GM18870 (cell line): ENCODE measurements at regions not wholly inside any gene's neighbourhood (a gene's known extent, or its start where the extent isn't known, plus 50 kb on each side); places are given as distances from the start of the nearest gene placed in this dataset.

Experiments used
- ATAC-seq: cut with Tn5 transposase; IDR thresholded peaks from one replicate; pipeline ENCODE4 v1.9.1; 2021; ENCODE audit warnings: moderate library complexity; ENCODE audit not compliant: unreplicated experiment

DNA sequence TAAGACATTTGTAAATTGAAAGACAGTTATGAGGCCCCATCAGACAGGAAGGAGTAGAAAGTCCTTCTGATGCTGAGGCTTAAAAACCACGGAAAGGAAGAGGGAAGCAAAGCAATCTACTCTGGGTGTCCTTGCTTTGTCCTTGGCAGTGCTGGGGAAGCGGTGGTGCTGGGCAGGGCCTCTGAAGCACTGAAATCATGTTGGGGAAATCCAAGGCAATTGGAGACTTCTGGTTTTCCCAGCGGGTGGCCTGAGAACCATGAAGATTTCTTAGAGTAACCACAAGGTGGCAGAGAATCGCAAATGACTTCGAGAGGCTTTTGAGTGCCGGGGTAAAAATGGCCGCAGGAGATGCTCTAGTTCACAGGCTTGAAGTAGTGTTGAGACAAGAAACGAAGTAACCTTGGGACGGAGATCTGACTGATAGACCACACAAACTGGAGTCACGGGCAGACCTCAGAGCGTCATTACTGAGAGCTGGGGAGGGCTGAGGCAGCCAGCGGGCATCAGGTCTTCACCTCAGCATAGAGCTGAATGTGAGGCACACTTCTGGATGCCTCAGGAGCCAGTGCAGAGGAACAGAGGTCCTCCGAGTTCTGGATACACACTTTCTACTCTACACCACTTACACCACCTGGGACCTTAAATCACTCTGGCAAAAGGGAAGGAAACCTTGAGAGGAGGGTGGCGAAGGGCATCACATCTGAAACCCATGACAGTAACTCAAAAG is 130.7 kb upstream of the GPRIN3 start:
- ATAC-seq: peak; percentile 88

DNA sequence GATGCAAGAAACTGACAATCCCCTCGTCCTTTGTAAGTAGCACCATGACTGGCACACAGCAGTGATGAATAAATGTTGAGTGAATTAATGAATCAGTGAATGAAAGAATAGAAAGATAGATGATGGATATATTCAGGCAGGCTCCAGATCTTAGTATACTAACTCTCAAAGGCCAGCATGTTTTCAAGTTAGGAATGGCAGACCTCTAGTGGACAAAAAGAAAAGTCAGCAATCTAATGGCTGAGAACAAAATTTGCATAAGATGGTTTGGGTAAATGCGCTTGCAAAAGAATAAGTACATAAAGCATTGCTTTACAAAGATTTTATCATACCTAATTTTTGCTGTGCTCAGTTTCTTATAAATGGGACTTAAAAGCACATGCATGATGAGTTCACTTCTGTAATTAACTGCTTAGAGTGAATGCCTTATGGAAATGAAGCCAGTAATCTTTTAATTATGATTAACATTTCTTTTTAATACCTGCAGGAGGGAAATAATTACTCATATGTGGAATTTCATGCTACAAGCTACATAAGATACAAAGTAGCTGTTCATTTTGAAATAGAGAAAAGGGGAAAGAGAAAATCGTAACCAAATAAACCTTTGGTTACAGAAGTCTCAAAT is 126.9 kb upstream of the GPRIN3 start:
- ATAC-seq: peak; percentile 79

- ATAC-seq: no peak
These were observed 120.2 kb upstream of the GPRIN3 start for GRCh38 chr4:89427782-89428181.

- no peak for ATAC-seq
These were observed 117.4 kb upstream of the GPRIN3 start for GRCh38 chr4:89425023-89425422.

DNA sequence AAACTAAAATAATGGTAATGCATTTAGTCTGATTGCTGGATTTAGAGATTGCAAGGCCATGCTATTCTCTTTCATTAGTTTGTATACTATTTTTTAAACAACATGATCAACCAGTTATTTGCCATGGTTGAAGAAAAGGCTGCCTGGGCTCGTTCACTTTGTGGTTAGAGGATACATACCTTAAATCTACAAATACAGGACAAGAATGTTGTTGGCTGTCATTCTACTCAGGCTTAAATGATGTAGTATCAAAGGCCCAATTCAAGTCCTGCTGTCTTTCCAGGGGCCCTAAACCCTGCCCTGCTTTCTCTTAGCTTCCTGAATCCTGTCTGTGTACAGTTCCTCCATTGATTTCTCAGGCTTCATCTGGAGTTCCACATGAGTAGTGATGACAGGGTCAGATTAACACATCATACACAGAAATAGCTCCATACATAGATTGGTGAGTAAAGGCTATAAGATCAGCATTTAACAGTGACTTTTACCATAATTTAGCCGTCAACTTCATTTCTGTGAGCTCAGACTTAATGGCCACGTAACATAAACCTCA is 114.9 kb upstream of the GPRIN3 start:
- ATAC-seq: no peak

- ATAC-seq: no peak
These were observed 112.9 kb upstream of the GPRIN3 start for GRCh38 chr4:89420507-89420906.

DNA sequence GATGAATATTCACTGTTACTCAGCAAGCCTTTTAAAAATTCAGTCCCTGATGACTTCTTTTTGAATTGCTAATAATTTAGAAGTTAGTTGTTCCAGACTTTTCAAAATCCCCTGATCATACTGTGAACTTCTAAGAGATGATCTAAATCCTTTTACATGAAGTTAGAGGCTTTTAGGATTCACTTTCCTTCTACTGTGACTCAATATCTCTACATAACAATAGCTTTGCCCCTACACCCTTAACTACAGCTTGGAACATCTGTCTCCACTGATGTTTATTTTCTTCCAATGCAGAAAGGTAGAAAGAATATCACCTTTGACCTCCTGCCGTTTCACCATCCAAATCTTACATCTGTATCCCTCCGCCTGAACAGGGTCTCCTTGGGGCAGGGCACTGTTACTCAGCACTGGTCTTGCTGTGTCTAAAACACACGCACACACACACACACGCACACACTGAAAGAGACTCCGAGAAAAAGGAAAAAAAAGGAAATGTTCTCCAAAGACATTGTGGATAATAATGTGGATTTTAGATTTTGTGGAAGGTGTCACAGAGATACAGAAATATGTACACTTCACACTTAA is 111.6 kb upstream of the GPRIN3 start:
- no peak for ATAC-seq

DNA sequence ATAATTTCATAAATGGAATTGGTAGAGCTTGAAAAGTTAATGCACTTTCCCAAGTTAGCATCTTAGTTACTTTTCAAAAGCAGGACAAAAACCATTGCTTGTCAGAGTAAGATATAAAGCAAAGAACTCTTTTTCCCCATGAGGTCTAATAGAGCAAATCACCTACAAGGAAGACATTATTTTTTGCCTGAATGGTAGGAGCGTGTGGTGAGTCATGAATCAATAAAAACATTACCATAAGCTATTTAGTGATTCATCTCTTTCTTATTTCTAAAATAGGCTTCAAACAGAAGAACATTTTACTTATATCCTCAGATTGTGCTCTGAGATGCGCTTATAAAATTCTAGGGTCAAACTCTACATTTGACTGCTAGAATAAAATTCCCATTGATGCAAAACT is 109.4 kb upstream of the GPRIN3 start:
- no peak for ATAC-seq

- no peak for ATAC-seq
These were observed 105.9 kb upstream of the GPRIN3 start for GRCh38 chr4:89413518-89413917.

DNA sequence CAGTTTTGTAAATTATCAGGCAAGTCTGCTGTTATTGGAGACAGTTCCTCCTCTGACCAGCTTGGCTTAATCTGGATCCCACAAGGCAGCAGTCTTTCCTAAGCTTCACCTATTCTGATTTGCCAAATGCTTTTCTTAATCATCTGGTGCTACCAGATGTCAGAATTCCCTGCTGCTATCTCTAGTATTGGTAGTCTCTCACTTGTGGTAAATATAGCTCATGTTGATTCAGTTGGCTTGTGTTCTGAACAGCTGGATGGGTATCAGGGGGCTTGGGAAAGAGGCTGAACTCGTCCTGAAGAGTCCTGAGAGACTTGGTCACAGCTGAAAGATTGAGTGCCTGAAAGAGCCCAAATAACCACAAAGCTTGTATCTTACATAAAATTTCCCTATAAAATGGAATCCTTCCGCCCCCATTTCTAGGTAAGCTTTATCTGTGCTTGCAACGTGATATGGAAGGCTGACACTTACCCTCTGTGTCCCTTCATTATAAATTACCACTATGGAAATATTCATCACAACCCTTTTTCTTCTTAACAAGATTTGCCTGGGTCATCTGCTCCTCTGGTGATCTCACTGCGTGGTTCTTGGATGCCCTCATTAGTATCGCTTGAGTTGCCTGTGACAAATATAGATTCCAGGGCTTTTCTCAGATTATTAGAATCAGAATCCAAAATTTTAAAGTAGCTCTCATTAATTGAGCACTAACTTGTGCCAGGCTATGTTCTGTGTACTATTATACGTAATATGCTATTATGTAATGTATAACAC is 104.1 kb upstream of the GPRIN3 start:
- no peak for ATAC-seq

DNA sequence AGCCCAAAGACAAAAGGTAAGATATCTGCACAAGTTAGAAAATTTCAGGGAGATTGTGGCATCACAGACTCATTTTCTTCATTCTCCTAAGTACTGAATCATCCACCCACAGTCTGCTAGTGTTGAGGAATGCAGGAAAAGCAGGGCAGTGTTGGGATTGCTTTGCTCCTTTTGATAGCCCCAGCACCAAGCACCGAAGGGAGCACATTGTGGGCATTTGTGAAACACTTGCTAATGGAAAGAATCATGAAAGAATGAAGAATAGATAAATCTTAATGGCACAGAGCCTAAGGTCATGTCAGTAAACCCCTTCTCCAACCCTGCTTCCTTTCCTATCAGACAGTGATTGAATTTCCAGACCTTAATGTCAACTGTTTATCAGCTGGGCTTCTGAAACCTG is 103.1 kb upstream of the GPRIN3 start:
- no peak for ATAC-seq

DNA sequence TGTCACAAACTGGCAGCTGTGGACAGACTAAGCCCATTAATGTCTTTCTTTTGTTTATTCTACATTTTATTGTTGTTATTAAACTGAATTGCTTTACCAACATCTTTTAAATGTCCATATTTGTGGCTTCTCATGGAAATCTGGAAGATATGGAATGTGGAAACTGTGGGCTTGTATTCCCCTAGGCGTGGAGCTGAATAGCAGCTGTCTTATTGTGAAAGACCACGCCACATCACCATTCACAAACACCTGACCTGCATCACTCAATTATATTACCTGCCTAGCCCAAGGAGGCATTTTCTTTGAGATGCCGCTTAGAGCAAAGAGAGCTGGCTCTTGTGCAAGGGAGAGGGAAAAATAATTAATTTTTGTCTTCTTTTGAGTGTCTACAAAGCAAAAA is 96.9 kb upstream of the GPRIN3 start:
- no peak for ATAC-seq

- ATAC-seq: no peak
These were observed 96.2 kb upstream of the GPRIN3 start for GRCh38 chr4:89403826-89404225.

DNA sequence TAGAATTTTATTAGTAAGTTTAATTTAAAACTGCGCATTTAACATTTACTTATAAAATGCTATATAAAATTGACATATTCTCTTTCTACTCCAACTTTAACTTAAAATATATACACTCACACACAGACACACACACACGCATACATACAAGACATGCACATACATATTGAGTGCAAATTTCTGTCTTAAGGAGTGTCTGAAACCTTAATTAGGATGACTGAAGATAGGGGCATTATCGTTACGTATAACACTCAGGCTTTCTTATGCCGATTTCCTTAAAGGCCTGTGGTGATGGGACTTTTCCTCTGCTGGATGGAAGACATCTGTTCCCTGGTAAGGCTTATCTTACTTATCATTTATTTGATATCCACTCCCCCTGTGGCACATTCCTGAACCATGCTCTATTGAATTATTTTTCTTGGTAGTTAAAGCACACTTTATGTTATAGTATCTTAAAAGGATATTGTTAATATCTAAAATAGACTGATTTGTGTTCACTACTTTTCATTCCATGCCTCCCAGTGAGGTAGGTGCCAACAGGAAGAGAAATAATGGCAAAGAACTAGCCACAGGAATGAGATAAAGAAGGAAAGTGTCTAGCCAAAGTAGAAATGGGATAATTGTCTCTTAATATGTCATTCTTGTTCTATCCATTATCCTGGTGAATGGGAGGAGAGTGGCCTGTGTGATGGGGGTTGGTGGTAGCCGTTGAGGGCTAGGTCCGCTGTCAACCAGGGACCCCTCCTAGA is 92.9 kb upstream of the GPRIN3 start:
- no peak for ATAC-seq

DNA sequence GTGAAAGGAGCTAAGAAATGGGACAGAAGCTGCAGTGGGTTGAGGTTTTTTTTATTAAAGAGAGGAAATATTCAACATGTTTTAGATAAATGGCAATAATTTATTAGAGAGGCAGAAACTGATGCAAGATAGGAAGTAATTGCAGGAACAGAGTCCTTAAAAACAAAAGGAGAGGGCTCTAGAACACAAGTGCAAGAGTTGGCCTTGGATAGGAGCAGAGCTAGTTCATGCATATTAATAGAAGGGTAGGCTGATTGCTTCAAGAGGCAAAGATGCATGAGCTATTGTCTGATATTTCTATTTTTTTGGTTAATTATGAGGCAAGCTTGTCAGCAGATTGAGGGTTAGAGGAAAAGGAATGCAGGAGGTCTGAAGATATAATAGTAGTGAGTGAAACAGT is 91.0 kb upstream of the GPRIN3 start:
- no peak for ATAC-seq

DNA sequence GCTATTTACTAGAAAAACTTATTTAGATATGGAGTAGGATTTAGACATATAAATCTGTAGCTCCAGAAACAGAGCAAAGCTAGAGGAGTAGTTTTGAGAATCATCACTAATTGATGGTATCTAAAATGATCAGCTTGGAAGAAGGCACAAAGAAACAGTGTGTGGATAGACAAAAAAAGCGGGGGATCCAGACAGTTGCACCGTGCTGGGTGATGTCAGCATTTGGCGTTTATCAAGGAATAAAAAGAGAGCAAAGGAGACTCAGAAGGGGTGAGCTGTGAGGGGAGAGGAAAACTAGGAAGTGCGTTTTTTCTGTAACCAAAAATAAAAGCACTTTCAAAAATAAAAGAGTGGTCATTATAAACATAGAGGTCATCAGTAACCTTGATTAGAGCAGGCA is 90.5 kb upstream of the GPRIN3 start:
- no peak for ATAC-seq

DNA sequence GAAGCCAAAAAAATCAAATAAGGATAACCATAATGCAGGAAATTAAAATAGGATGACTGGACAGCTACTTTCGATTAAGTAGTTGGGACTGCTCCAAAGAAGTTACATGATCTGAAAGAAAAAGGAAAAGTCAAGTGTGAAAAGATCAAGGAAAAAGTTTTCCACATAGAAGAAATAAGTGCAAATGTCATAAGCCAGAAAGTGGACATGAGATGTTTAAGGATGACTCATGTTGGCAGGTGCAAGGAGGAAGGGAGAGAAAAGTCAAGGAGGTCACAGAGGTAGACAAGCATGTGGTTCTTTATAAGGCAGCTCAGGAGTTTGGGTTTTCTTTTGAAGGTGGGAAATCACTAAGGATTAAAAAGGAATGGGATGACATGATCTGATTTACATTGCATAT is 89.8 kb upstream of the GPRIN3 start:
- no peak for ATAC-seq

- ATAC-seq: no peak
These were observed 74.8 kb upstream of the GPRIN3 start for GRCh38 chr4:89382439-89382838.

DNA sequence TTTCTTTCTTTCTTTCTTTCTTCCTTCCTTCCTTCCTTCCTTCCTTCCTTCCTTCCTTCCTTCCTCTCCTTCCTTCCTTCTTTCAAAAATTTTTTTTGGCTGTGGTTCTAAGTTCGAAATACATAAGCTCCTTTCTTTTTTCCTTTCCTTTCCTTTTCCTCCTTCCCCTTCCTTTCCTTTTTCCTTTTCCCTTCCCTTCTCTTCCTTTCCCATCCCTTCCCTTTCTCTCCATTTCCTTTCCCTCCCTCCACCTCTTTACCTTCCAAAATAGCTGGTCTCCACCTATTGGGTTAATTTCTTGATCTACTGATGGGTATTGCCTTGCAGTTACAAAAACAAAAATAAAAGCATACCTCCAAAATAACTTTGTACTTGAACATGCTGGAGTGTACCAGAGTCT is 73.4 kb upstream of the GPRIN3 start:
- ATAC-seq: no peak

DNA sequence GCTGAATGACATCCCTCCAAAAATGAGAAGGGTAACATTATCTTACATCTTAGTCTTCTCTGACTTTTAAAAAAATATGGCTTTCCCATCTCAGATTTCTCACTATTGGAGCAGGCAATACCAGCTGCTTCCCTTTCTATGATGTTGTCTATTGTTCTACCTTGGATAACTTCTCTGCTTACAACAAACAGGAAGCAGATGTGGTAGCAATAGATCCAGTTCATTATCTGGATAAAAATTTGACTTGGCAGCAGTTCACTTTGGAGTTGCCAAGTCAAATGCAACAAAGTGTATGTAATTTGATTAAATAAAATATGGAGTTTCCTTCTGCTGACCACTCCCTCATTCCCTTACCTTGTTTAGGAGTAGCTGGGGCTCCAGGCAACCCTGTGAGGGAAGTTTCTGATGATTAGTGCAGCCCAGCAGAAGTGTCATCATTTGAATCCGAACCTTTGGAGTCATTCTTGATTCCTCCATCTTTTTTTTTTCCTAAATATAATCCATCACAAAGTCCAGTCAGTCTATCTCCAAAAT is 72.0 kb upstream of the GPRIN3 start:
- ATAC-seq: no peak

DNA sequence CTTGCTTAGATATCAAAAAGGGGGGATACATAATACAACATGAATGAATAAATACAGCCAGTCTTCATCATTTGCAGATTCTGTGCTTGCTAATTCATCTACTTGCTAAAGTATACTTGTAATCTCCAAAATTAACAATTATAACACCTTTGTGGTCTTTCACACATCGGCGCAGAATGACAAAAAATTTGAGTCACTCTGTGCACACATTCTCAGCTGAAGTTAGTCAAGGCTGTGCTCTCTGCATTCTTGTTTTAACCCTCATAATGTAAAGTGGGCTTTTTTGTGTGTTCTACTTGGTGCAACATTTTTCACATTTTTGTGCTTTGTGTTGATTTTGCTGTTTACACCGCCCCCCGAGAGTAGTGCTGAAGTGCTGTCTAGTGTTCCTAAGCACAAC is 65.8 kb upstream of the GPRIN3 start:
- no peak for ATAC-seq
